ENCODE measurements at regions not wholly inside any gene's neighbourhood (a gene's known extent, or its start where the extent isn't known, plus 50 kb on each side); places are given as distances from the start of the nearest gene placed in this dataset.

DNA sequence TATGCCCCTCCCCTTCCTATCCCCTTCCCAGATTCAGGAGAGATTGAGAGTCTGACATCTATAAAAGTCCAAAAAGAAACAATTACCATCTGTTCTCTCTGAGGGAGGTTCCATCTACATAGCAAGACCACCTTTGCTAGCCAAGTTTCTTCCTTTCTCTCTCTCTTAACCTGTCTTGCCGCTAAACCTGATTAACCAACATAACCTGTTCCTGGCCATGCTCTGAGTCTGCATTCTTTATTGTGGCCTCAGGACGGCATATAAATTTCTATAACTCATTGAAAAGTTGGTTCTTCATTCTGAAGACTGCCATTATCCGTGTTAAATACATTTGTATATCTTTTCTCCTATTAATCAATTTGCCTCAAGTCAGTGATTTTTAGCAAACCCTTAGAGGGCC lies 594.0 kb downstream of the KCNH5 start:
- in situ Hi-C loops (cut with MboI; ENCODE audit: low sequenced_read_pairs, unreplicated experiment), result no loop called here
- TF ChIP-seq, protein P1, sequence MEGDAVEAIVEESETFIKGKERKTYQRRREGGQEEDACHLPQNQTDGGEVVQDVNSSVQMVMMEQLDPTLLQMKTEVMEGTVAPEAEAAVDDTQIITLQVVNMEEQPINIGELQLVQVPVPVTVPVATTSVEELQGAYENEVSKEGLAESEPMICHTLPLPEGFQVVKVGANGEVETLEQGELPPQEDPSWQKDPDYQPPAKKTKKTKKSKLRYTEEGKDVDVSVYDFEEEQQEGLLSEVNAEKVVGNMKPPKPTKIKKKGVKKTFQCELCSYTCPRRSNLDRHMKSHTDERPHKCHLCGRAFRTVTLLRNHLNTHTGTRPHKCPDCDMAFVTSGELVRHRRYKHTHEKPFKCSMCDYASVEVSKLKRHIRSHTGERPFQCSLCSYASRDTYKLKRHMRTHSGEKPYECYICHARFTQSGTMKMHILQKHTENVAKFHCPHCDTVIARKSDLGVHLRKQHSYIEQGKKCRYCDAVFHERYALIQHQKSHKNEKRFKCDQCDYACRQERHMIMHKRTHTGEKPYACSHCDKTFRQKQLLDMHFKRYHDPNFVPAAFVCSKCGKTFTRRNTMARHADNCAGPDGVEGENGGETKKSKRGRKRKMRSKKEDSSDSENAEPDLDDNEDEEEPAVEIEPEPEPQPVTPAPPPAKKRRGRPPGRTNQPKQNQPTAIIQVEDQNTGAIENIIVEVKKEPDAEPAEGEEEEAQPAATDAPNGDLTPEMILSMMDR (IDR thresholded peaks at IDR 0.05; ENCODE audit: borderline replicate concordance, control extremely low read depth, extremely low read depth, insufficient read depth, missing control alignments), result no peak
- no peak for DNase-seq (ENCODE audit: low spot score)

GRCh38 chr14:62453226-62453625 lies 592.0 kb downstream of the KCNH5 start:
- no peak for DNase-seq (ENCODE audit: low spot score)
- TF ChIP-seq, protein P1 (IDR thresholded peaks at IDR 0.05; ENCODE audit: borderline replicate concordance, control extremely low read depth, extremely low read depth, insufficient read depth, missing control alignments), result no peak
- in situ Hi-C loops (cut with MboI; ENCODE audit: low sequenced_read_pairs, unreplicated experiment), result no loop called here

DNA sequence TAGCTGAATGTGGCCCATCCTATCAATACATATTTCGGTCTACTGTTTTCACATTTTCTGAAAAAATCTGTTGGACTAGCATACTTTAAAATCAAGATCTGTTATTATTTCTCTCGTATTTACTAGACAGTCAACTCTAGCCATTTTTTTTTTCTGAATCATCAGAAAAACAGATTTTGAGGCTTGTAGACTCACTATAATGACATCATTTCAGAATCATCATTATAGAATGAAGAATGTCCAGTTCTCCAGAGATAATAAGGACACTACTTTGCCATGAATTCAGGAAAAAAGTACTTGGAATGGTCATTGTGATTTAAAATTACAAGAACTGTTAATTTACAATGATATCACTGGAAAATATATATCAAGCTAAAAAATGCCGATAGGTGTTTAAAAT lies 589.8 kb downstream of the KCNH5 start:
- TF ChIP-seq, protein P1 (IDR thresholded peaks at IDR 0.05; ENCODE audit: borderline replicate concordance, control extremely low read depth, extremely low read depth, insufficient read depth, missing control alignments), result no peak
- DNase-seq (ENCODE audit: low spot score), result no peak
- in situ Hi-C loops (cut with MboI; ENCODE audit: low sequenced_read_pairs, unreplicated experiment), result no loop called here

DNA sequence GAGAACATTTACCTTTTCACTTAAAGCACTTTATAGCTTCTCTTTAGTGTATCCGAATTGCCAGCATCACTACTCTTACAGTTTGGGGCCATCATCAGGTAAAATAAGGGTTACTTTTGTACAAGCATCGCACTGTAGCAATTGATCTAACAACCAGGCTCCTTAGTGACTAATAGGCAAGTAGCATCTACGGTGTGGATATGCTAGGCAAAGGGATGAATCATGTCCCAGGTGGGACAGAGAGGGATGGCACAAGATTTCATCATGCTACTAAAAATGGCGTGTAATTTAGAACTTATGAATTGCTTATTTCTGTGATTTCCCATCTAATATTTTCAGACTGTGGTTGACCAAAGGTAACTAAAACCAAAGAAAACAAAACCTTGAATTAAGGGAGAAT lies 582.3 kb downstream of the KCNH5 start:
- no peak for DNase-seq (ENCODE audit: low spot score)
- in situ Hi-C loops (cut with MboI; ENCODE audit: low sequenced_read_pairs, unreplicated experiment), result no loop called here
- TF ChIP-seq, protein P1 (IDR thresholded peaks at IDR 0.05; ENCODE audit: borderline replicate concordance, control extremely low read depth, extremely low read depth, insufficient read depth, missing control alignments), result no peak

GRCh38 chr14:62468946-62469345 lies 576.3 kb downstream of the KCNH5 start:
- DNase-seq (ENCODE audit: low spot score), result no peak
- in situ Hi-C loops (cut with MboI; ENCODE audit: low sequenced_read_pairs, unreplicated experiment), result no loop called here
- TF ChIP-seq, protein P1 (IDR thresholded peaks at IDR 0.05; ENCODE audit: borderline replicate concordance, control extremely low read depth, extremely low read depth, insufficient read depth, missing control alignments), result no peak

DNA sequence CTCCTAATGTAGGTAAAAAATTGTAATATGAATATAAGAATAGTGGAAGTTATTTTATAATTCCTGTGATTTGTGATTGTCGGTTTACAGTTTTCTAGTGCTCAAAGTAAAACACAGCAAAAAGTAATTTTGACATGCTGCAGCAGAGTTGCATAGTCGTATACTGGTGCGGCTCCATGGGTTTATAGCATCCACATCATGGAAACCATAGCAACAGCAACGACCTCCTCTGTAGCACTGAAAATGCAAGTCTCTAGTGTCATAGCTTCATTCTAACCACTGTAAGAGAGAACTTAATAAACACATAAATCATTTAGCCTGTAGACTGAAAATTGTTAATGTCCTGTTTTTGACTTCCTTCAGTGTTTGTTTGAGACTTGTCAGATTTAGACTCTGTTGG lies 574.3 kb downstream of the KCNH5 start:
- DNase-seq (ENCODE audit: low spot score), result no peak
- TF ChIP-seq, protein P1 (IDR thresholded peaks at IDR 0.05; ENCODE audit: borderline replicate concordance, control extremely low read depth, extremely low read depth, insufficient read depth, missing control alignments), result no peak
- in situ Hi-C loops (cut with MboI; ENCODE audit: low sequenced_read_pairs, unreplicated experiment), result no loop called here

DNA sequence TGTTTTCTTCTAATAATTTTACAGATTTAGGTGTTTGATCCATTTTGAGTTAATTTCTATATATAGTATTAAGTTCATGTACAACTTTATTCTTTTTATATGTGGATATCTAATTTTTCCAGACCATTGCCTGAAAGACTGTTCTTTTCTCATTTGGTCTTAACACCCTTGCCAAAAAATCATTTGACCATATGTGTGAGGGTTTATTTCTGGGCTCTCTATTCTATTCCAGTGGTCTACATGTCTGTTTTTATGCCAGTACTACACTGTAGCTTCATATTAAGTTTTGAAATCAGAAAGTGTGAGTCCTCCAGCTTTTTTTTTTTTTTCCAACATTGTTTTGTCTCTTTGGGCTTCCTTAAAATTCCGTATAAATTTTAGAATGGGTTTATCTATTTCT lies 554.1 kb downstream of the KCNH5 start:
- DNase-seq (ENCODE audit: low spot score), result no peak
- TF ChIP-seq, protein P1 (IDR thresholded peaks at IDR 0.05; ENCODE audit: borderline replicate concordance, control extremely low read depth, extremely low read depth, insufficient read depth, missing control alignments), result no peak
- in situ Hi-C loops (cut with MboI; ENCODE audit: low sequenced_read_pairs, unreplicated experiment), result no loop called here

All from GM13976 (cell line).